ENCODE measurements at regions not wholly inside any gene's neighbourhood (a gene's known extent, or its start where the extent isn't known, plus 50 kb on each side); places are given as distances from the start of the nearest gene placed in this dataset.

DNA sequence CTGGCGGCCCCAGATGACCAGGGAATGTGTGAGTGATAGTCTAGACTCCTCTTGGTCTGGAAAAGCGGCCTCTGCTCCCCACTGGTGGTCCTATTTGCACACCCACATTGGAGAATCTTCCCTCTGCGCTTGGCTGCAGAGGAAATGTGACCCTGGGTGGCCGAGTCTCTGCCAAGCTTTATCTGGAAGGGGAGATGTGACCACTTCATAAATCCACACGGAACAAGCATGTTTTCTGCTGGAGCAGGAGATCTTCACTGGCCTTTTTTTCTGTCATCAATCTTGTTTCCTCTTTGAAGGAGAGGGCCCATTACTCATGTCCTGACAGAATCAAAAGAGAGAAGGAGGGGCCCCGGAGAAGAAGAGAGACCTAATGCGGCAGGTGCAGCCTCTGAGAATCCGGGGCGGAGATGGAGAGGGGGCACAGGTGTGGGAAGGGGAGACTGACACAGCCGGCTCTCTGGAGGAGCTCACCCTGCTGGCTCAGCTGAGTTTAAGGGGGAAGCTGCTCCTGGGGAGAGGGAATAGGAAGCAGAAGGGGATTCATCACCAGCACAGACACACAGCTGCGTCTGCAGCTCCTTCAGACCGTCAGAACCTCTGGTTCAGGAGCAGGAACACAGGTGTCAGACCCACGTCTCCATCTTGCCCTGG lies 116.3 kb downstream of the SOX9 start:
- no peak for ATAC-seq (ENCODE audit: low FRiP score)
- TF ChIP-seq, protein P1, sequence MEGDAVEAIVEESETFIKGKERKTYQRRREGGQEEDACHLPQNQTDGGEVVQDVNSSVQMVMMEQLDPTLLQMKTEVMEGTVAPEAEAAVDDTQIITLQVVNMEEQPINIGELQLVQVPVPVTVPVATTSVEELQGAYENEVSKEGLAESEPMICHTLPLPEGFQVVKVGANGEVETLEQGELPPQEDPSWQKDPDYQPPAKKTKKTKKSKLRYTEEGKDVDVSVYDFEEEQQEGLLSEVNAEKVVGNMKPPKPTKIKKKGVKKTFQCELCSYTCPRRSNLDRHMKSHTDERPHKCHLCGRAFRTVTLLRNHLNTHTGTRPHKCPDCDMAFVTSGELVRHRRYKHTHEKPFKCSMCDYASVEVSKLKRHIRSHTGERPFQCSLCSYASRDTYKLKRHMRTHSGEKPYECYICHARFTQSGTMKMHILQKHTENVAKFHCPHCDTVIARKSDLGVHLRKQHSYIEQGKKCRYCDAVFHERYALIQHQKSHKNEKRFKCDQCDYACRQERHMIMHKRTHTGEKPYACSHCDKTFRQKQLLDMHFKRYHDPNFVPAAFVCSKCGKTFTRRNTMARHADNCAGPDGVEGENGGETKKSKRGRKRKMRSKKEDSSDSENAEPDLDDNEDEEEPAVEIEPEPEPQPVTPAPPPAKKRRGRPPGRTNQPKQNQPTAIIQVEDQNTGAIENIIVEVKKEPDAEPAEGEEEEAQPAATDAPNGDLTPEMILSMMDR (IDR thresholded peaks at IDR 0.05), result no peak

DNA sequence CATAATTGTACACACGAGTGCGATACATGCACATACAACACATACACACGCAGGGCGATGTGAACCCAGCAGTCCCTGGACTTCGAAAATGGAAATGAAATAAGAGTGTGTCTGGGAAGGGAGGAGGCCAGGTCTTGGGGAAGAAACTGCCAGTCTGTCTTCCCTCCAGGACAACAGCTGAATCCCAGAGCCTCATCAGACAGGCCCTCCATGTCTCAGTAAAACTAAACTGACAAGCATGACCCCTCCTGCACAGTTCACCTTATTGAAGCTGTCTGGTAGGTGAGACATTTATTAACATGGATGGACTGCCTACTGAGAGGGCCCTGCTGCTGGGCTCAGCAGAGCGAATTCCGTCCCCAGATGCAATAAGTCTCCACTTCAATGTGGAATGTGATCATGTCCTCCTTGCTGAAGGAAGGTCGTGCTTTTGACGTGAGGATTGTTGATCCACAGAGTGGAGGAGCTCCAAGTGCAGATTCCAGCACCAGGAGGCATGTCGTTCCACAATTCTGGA lies 117.4 kb downstream of the SOX9 start:
- DNase-seq (ENCODE audit: low spot score), result no peak
- no peak for ATAC-seq (ENCODE audit: low FRiP score)
- TF ChIP-seq, protein P1 (IDR thresholded peaks at IDR 0.05), result no peak

More for the DNA sequence above, 116.3 kb downstream of the SOX9 start:
- DNase-seq (ENCODE audit: low spot score), result no peak

DNA sequence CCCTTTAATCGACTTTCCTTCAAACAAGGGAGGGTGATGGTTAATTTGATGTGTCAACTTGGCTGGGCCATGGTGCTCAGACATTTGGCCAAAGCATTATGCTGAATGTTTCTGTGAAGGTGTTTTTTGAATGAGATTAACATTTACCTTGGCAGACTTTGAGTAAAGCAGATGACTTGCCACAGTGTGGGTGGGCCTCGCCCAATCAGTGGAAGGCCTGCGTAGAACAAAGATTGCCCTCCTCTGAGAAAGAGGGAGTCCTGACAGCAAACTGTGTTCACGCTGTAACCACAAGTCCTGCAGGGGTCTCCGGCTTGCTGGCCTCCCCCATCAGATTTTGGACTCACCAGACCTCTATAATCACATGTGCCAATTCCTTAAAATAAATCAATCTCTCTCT lies 118.7 kb downstream of the SOX9 start:
- TF ChIP-seq, protein P1 (IDR thresholded peaks at IDR 0.05), result no peak

DNA sequence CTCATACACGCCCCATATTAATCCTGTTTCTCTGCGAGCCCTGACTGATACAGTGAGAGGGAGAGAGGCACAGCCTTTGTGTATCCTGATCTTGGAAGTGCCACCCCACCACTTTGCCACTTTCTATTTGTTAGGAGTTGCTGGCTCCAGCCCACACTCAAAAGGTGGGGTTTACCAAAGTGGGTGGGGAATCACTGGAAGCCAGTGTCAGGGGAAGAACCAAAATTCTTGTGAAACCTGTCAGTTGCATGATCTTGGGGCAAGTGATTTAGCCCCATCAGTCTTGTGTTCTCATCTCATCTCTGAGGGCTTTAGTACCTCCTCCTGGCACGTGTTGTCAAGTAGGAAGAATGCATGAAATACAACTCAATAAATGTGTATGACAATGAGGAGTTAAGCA lies 119.5 kb downstream of the SOX9 start:
- ATAC-seq (ENCODE audit: low FRiP score) (no peak), DNase-seq (ENCODE audit: low spot score) (no peak)

More for the DNA sequence above, 118.7 kb downstream of the SOX9 start:
- ATAC-seq (ENCODE audit: low FRiP score), result no peak
- DNase-seq (ENCODE audit: low spot score), result no peak

DNA sequence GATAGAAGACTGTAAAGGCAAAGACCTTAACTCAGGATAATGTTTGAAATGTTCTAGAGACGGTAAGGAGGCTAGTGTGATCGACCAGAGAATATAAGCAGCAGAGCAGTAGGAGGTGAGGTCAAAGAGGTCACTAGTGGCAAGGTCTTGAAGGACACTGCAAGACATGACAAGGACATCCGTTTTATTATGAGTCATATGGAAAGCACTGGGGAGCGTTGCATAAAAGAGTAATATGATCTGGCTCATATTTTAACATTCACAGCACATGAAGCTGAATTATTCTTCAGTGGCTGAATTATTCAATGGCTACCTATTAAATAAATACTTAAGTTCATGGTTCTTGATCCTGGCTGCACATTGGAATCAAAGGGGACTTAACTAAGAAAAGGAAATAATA lies 123.7 kb downstream of the SOX9 start:
- ATAC-seq (ENCODE audit: low FRiP score), result no peak
- TF ChIP-seq, protein P1 (IDR thresholded peaks at IDR 0.05), result no peak
- DNase-seq (ENCODE audit: low spot score), result no peak

More for the DNA sequence above, 119.5 kb downstream of the SOX9 start:
- TF ChIP-seq, protein P1 (IDR thresholded peaks at IDR 0.05), result no peak

DNA sequence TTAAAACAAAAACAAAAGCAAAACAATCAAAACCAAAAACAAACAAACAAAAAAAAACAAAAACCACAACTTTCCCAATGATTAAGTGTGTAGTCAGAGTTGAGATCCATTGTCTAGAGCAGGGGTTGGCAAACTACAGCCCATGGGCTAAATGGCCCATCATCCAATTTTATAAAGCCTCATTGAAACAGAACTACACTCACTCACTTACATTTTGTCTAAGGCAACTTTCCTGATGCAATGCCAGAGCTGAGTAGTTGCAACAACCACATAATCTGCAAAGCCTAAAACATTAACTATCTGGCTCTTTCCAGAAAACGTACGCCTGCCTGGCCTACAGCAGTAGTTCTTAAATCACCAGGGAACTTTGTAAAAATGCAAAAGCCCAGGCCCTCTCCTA lies 124.1 kb downstream of the SOX9 start:
- ATAC-seq (ENCODE audit: low FRiP score) (no peak), DNase-seq (ENCODE audit: low spot score) (no peak)
- TF ChIP-seq, protein P1 (IDR thresholded peaks at IDR 0.05), result no peak

DNA sequence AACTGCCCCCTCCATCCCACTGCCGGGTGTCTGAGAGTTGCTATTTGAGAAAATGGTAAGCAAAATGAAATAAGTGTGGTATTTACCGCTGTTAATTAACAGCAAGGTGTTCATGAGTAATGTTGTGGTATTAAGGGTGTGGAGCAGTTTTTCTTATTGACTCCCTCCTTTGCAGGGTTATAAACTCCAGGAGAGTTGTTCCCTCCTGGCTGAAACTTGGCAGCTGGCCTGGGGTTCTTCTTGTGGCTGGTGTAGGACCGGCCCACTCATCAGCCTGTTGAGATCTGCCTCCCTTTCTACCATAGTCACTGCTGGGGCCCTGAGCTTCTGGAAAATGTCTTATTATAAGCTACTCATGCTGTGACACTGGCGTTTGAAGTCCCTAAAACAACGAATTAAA lies 128.6 kb downstream of the SOX9 start:
- TF ChIP-seq, protein P1 (IDR thresholded peaks at IDR 0.05), result no peak
- DNase-seq (ENCODE audit: low spot score) (no peak), ATAC-seq (ENCODE audit: low FRiP score) (no peak)
